GM13977 (cell line): ENCODE measurements at regions not wholly inside any gene's neighbourhood (a gene's known extent, or its start where the extent isn't known, plus 50 kb on each side); places are given as distances from the start of the nearest gene placed in this dataset.

ENCODE experiments used
- DNase-seq: peaks from one replicate; pipeline ENCODE4 v3.0.0; 2012; ENCODE audit warnings: low spot score
- in situ Hi-C: fragments of 300-500 bp; cut with MboI; formaldehyde crosslinking; loops from one replicate; pipeline ENCODE4 v1.12.0; 2022; ENCODE audit warnings: low sequenced_read_pairs, low pct_unique_long_range_greater_than_20kb, mixed read lengths, inconsistent platforms; ENCODE audit not compliant: unreplicated experiment
- TF ChIP-seq, protein P1 (sequence below): IDR thresholded peaks from 2 replicates; pipeline ENCODE4 v1.5.1; 2012; ENCODE audit warnings: mild to moderate bottlenecking, control low read depth; ENCODE audit not compliant: insufficient read depth; ENCODE audit errors: extremely low read depth, missing control alignments

DNA sequence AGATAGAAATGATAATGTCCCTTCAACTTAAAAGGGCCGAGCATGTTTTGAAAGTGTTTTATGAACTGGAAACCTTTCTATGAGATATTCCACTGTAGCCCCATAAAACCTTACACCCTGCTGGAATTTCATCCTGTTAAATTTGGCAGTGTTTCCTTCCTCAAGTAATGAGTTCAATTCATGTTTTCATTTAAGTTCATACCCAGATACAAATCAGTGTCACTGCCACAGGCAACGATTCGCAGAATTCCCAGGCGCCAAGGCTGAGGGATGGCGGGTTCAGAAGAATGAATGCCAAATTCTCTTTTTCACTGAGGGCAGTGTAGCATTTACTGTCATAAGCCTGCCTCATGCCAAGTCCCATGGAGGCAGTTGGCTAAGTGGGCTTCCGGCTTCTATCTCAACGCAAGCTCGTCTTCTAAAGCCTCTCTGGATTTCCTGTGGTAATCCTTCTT lies 511.8 kb upstream of the ID4 start:
- in situ Hi-C loops = no loop called here
- TF ChIP-seq, protein P1, sequence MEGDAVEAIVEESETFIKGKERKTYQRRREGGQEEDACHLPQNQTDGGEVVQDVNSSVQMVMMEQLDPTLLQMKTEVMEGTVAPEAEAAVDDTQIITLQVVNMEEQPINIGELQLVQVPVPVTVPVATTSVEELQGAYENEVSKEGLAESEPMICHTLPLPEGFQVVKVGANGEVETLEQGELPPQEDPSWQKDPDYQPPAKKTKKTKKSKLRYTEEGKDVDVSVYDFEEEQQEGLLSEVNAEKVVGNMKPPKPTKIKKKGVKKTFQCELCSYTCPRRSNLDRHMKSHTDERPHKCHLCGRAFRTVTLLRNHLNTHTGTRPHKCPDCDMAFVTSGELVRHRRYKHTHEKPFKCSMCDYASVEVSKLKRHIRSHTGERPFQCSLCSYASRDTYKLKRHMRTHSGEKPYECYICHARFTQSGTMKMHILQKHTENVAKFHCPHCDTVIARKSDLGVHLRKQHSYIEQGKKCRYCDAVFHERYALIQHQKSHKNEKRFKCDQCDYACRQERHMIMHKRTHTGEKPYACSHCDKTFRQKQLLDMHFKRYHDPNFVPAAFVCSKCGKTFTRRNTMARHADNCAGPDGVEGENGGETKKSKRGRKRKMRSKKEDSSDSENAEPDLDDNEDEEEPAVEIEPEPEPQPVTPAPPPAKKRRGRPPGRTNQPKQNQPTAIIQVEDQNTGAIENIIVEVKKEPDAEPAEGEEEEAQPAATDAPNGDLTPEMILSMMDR = no peak
- DNase-seq = no peak

GRCh38 chr6:19327241-19327640 lies 509.9 kb upstream of the ID4 start:
- no peak for DNase-seq
- in situ Hi-C loops = no loop called here
- TF ChIP-seq, protein P1 = no peak

DNA sequence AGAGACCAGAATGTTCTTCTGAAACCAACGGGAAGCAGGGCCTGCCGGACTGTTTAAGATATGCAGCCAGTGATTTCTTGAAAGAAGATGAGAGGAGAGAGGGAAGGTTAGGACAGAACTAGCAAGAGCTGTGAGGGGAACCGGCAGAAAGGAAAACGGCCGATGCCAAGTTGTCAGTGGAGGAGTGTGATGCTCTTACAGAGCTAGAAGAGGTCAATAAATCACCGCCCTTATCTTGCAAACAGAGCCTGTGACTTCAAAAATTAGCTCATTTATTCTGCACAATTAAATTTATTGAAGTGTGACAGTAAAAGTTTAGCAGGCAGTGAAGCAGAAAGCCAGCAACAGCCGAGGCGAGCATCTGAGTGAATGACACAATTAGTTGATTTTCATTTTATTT lies 509.5 kb upstream of the ID4 start:
- in situ Hi-C loops = no loop called here
- DNase-seq = no peak
- TF ChIP-seq, protein P1 = no peak

- no peak for DNase-seq
- TF ChIP-seq, protein P1 = no peak
- in situ Hi-C loops = no loop called here
These were observed 508.1 kb upstream of the ID4 start for GRCh38 chr6:19329078-19329477.

GRCh38 chr6:19331089-19331488 lies 506.1 kb upstream of the ID4 start:
- TF ChIP-seq, protein P1 = no peak
- in situ Hi-C loops = no loop called here
- no peak for DNase-seq

- TF ChIP-seq, protein P1 = no peak
- DNase-seq = no peak
- in situ Hi-C loops = no loop called here
These were observed 504.2 kb upstream of the ID4 start for GRCh38 chr6:19332806-19333460.
